Stimulated activated CD4-positive, alpha-beta T cell treated with anti-CD3 and anti-CD28 coated beads, Interleukin-15, amount 100 ng/mL, for 1 hour (primary cell): ENCODE measurements at regions not wholly inside any gene's neighbourhood (a gene's known extent, or its start where the extent isn't known, plus 50 kb on each side); places are given as distances from the start of the nearest gene placed in this dataset.
"Not testable (repeated sequence)": the region's sequence is repeated elsewhere in the genome, so short reads cannot be mapped to it uniquely, and the experiment has no call there.

Experiments
- DNase-seq, 2 donors: peaks; one replicate each; pipeline ENCODE4 v3.0.0-alpha.2; 2020; ENCODE audit warnings: low read depth in 1 of 2, low spot score in 1 of 2

DNA sequence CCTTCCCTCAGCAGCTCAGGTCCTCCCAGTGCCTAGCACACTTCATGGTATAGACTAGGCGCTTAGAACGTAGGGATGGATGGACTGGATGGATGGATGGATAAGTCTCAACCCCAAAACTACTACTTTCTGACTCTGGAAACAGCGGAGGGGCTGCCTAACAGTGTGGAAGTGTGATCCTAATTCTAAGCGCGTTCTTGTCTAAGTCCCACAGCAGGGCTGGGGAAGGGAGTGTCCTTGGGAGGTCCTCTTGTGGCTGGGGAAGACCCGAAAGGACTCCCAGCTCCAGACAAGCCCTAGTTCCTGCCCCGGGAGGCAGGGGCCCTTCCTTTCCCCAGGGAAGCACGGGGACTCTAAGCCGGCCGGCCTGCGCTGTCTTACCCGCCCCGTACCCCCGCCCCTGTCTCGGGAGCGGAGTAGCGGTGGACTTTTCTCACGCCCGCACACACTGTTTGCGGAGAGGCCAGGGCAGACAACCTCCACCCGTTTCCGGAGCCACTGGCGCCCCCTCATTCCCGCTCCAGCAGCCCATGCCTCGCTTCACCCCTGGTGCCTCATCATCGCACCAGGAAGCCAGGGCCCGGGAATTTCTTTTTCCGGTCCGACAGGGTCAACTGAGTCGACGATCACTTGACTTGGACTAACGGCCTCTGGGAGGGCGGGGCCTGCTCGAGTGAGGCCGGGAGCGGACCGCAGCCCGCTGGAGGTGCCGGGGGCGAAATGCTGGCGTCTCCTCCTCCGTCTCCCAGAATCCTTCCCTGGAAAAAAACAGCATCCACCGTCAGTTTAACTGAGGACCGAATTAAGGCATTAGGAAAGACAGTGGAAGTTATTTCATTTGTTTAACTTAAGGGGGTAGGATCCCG lies 133.3 kb downstream of the TBC1D2B start:
- peak; percentile 15 to 21 for DNase-seq

DNA sequence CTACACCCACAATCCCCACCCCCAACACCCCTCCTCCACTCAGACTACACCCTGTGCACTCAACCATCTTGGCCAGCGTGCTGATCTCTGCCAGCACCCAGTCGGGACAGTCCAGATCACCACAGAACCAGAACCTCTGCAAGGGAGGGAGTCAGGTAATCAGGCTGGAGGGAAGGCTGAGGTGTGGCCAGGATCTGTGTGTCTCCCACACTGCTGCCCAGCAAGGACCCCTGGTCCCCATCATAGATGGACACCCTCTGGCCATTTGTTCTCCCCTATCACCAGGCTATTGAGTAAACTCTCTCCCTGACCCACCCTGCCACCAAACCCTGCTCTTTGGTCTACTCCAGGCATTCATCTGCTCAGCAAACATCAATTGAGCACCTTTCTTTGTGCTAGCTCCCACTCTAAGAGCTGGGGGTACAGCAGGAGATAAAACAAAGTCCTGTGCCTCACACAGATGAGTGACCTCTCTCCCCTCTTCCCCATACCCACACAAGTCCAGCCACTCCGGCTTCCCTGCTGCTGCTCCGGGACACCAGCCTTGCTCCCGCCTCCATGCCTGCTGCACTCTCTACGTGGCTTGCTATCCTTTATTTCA lies 134.8 kb downstream of the TBC1D2B start:
- no peak for DNase-seq

DNA sequence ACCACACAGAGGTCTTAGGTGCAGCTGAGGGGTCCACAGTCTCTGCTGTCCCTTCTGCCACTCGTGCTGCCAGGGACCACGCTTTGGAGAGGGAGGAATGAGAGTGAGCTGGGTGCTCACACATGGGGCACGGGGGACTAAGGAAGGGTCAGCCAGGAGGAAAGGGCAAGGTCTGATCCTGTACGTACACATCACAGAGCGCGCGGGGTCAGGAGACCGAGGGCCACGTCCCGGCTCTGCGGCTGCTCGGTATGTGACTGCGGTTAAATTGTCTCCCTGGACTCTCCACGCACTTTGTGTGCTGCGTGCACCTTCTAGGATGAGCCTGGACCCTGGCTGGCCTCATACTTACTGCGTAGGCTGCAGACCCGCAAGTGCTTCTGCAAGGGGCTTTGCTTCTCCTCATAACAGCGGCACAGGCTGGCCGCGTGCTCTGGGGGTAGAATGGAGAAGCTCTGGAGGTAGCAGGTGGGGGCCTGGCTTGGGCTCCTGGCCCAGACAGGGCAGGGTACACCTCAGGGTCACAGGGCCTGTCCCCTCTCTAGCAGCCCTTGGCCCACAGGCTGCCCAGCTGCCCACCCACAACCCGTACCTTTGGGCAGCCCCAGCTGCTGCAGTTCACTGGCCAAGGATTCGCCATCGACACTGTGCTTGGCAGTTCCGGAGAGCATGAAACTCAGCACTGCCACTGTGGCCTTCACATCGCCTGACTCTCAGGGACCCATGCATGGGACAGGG lies 136.3 kb downstream of the TBC1D2B start:
- not testable (repeated sequence) for DNase-seq

DNA sequence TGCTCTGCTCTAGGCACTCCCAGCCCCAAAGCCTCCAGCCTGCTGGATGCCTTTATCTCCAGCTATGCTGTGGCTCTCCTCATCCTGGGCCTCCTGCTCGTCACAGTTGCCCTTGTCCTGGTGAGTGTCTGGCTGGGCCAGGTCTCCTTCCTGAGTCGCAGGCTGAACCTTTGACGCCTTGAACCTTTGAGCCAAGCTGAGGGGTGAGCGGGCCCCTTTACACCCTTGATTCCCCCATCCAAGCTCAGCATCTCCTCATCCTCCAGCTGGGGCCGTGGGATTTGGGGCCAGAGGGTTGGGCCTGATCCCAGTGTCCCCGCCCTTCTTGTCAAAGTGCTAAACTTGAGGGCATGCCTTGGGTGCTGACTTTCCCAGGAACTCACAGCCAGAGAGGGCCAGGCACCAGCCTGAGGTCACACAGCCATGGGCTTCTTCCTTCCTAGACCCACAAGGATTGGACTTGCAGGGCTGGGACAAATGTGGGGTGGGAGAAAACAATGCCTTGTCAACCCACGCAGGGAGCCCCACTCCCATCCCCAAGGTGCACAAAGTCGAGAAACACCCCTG lies 137.0 kb downstream of the TBC1D2B start:
- no peak for DNase-seq

DNA sequence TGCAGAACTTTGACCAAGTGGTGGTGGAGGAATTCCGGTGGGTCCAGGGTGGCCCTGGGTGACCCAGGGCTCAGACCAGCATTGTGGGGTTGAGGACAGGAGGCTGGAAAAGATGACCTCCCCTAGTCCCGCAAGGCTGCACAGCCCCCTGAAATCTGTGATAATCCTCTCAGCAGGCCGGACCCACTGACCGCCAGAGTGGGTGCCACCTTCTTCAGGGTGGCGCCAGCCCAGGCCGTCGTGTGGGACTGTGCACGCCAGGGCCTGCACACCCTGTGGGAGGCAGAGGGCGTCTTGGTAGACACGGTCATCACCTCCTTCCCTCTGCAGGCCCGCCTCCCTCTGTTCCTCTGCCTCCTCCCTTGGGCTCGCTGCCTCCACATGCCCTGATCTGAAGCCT lies 137.7 kb downstream of the TBC1D2B start:
- no peak for DNase-seq

DNA sequence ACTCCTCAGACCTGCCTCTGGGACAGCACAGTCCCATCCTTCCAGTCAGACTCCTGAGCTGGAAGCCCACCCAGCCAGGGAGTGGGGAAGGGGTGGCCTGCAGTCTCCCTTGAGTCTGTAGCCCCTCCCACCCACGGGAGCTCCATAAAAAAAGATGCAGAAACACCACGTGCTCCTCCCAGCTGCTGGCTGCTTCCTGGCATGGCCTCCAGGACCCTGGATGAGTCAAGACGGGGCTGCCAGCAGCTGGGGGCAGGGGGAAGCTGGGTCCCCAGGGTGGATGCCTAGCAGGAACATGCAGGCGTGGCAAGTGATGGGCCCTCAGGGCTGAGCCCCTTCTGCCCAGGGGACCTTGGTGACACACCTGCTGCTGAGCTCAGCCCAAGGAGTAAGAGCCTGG lies 138.5 kb downstream of the TBC1D2B start:
- DNase-seq = not testable (repeated sequence)

DNA sequence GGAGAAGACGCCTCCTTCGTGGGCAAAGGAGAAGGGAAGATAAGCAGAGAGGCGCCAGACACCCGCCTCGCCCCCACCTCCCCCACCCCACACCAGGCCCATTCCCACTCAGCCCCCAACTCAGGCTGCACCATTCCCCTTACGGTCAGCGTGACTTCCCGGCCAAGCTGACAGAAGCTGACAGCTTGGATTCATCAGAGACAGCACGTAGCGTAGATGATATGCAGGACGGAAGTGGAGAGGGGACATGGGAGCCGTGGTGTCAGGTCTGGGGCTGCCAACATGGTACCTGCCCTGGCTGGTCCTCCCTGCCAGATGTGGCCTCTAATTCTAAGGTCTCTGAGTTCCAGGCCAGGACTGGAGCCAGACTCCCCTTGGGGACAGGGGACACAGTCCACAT lies 139.0 kb downstream of the TBC1D2B start:
- not testable (repeated sequence) for DNase-seq

DNA sequence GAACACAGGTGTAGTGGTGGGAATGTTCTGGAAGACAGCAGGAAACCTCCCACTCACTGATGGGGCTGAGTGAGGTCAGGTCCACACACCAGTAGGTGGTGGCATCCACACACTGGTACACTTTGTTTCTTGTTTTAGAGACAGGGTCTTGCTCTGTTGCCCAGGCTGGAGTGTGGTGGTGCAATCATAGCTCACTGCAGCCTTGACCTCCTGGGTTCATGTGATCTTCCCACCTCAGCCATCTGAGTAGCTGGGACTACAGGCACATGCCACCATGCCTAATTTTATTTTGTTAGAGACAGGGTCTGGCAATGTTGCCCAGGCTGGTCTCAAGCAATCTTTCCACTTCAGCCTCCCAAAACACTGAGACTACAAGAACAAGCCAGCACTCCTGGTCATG lies 140.9 kb downstream of the TBC1D2B start:
- DNase-seq = not testable (repeated sequence)

DNA sequence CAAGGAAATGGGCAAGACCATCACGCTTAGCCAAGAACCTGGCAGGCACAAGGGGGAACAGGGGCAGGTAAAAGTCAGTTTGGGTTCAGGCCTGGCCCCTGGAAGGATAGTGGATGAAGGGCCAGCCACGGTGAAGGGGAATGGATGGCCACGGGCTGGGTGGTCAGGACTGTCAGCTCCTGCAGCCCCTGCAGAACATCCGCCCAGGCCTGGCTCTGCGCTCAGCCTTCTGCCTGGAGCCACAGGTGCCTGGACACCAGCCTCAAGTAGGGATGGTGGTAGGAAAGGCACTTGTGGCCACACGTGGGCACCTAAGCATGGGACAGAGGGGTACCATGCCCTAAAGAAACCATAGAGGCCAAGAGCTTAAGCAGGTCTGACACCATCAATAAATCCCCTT lies 143.0 kb downstream of the TBC1D2B start:
- not testable (repeated sequence) for DNase-seq

DNA sequence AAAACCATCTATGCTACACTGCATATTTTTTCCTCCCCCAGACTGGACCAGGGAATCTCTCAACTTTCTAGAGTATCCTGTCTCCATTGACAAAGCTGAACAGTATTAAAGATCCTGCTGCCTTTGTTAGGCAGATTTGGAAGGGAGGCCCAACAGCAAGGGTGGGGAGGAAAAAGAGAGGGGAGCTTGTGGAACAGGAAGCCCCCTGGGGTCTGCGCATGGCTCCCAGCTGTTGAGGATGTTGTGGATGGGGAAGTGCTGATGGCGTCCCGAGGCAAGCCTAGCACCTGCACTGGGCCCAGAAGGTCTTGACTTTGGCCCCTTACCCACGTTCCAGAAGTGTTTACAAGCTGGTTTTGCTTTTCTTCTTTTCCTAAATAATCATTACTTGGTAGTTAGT lies 146.6 kb downstream of the TBC1D2B start:
- not testable (repeated sequence) for DNase-seq

DNA sequence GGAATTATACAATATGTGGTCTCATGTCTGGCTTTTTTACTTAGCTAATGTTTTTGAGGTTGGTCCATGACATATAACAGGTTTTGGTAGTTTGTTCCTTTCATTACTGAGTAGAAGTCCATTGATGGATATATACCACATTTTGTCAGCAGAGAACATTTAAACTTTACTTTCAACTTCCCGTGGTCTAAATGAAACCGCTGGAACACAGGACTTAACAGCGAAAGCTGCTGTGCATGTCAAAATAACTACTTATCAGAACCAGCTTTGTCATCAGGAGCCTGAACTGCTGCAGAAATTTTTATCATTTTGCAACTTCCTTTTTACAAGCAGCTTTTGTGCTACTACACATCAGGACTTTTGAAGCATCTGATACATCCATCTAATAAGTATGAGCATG lies 147.0 kb downstream of the TBC1D2B start:
- not testable (repeated sequence) for DNase-seq

DNA sequence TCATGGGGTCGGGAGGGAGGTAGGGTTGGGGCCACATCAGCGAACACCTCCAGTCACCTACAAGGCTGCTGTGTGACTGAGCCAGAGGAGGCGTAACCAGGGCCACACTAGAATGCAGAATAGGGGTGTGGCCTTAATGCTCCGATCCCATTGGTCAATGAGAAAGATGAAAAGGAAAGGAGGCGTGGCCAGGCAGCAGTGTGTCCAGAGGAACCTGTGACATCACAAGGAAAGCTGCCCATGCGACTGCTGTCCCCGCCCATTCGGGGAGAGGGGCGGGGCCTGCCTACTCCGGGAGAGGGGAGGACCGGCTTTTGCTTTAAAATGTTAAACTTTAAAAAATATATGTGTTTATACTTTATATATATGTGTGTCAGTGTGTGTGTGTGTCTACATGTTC lies 150.7 kb downstream of the TBC1D2B start:
- not testable (repeated sequence) for DNase-seq

DNA sequence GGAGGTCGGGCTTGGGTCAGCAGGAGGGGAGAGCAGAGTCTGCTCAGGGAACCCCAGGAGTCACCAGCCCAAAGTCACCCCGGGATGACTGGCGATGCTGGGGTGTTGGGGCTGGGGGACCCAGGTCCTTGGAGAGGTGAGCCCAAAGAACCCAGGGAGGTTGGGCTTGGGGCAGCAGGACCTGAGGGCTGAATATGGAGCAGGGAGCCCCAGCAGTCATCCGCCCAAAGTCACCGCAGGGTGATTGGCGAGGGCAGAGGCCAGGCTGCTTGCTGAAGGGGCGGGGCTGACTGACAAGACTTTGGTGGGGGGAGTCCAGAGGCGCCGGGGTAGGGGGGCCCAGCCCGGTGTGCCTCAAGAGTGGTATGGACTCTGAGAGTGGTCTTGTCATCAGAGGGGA lies 151.2 kb downstream of the TBC1D2B start:
- DNase-seq = not testable (repeated sequence)

DNA sequence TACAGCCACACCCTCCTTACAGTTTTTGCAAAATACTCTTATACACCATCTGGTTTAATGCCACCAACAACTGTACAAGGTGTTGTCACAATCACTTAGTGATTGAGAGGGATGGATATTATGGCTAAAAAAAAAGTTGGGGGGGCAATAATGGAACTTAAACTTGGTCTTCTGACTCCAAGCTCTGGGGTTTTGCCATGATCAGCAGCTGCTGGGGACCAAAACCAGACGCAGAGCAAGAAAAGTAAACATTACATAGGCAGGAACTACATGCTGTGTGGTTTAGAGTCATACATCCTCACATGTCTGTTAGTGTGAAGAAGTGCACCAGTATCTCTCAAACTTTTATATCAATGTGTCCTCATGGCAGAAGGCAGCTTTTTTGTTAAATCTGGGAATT lies 152.4 kb downstream of the TBC1D2B start:
- not testable (repeated sequence) for DNase-seq

DNA sequence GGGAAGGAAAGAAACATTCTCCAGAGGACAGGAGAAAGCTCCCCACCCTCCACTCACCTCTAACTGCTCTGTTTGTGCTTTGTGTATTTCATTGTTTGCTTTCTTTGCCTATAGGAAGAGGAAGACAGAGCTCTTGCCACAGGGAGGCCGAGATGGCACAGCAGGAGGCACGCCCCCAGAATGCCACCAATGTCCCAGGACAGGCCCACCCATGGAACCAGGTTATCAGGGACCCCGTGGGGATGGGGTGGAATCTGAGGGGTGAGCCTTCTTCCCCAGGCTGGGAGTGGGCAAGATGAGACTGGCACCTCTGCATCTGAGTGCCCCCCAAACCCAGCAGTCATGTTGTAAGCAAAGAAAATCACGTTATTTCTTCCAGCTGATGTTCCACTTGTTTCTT lies 155.8 kb downstream of the TBC1D2B start:
- no peak for DNase-seq

DNA sequence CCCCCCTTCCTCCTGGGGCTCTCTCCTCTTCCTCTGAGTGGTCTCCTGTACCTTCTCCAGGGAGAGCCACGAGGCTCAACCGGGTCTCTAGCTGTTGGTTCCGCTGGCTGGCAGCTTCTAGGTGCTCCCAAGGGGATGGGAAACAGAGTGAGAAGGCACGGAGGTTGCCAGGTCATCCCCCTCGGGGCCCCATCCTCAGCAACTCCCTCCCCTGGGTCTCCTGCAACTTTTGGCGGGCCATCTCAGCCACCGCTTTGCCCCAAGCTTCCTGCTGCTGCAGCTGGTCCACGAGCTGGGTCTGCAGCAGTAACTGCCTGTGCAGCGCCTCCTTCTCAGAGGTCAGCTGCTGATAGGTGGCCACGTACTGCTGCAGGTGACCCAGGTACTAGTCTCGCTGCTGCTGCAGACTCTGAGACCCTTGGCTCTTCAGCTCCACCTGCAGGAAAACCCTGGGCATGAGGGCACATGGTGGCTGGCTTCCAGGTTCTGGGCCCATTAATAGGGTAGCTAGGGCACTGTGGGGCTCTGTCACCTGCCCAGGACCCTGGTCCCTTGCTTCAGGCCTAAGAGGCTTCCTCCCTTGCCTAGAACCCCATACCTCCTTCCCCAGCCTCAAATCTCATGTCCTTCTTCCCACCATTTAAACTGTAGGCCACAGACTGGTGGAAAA lies 160.4 kb downstream of the TBC1D2B start:
- DNase-seq = not testable (repeated sequence)

DNA sequence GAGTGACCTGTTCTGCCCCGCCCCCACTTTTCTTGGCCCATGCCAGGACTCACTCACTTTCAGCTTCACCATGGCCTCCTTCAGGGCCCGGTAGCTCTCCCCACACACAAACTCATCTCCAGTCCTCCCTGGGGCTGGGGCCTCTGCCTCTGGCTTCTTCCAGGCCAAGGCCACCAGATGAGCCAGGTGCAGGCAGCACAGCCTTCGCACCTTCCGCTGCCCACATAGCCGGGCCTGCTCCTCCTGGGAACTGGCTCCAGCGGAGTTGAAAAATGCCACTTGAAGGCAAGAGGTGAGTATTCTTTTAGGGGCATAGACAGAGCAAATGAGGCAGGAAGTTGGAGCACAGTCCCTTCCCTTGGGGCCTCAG lies 161.6 kb downstream of the TBC1D2B start:
- DNase-seq = not testable (repeated sequence)

DNA sequence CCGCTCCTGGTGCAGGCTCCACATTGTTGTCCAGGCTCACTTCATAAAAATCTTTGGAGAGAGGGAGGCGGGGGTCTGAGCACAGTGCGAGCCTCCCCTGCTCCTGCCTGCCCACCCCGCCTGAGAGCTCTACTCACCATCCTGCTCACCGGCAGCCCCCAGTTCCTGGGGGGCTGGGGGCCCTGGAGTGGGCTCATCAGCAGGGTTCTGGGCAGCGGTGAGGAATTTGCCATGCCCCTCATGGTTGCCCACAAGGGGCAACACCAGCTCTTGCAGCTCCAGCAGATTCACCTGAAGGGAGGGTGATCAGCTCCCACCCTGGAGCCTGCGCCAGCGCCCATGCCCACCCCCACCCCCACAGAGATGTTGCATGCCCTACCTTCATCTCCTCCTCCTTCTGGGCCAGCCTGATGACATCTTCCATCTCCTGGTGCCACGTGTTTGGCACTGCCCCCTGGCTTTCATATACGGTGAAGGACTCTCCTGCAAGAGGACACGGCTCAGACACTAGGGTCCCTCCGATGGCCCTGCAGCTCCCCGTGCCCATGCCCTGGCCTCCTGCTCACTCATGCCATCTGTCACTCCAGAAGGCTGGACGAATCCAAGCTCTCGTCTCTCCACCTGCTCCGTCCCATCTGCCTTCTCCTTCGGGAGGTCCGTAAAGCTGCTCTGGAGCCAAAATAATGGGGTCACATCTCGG lies 162.1 kb downstream of the TBC1D2B start:
- no peak for DNase-seq

DNA sequence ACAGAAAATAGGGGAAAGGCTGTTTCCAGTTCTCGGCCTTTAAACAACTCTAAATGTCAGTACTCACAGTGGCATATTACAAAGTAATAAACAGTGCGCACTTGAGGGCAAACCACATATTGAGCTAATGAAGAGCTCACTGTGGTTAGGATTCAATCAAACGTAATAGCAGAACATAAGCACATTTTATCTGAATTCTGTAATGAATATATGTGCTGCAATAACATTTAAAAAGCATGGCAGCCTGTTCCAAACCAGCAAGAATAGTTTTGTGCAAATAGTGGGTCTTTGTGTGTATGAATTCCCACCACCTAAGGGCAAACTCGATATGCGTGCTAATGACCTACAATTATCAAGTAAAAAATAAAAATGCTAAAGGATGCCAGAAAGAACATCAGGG lies 163.0 kb downstream of the TBC1D2B start:
- not testable (repeated sequence) for DNase-seq
